ENCODE measurements at regions not wholly inside any gene's neighbourhood (a gene's known extent, or its start where the extent isn't known, plus 50 kb on each side); places are given as distances from the start of the nearest gene placed in this dataset.
"Not testable (repeated sequence)": the region's sequence is repeated elsewhere in the genome, so short reads cannot be mapped to it uniquely, and the experiment has no call there.

GRCh38 chr11:69916251-69916649 is 97.0 kb upstream of the FGF3 start:
- not testable (repeated sequence) for H3K4me3 ChIP-seq (ENCODE audit: low read depth, low read length)

DNA sequence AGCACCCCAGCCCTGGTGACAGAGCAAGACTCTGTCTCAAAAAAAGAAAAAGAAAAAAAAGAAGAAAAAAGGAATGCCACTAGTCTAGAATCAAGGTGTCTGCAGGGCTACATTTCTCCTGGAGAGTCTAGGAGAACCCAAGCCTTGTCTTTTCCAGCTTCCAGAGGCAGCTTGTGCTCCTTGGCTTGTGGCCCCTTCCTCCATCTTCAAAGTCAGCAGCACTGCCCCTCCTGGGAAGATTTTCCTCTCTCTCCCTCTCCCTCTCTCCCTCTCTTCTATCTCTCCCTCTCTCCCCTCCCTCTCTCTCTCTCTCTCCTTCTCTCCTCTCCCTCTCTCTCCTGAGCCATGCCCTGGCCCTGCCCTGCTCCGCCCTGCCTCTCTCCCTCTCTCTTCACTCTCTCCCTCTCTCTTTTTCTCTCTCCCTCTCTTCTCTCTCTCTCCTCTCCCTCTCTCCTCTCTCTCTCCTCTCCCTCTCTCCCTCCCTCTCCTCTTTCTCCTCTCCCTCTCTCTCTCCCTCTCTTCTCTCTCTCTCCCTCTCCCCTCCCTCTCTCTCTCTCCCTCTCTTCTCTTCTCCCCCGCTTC is 97.7 kb upstream of the FGF3 start:
- no peak overlapping the region for H3K4me3 ChIP-seq (ENCODE audit: low read depth, low read length)

DNA sequence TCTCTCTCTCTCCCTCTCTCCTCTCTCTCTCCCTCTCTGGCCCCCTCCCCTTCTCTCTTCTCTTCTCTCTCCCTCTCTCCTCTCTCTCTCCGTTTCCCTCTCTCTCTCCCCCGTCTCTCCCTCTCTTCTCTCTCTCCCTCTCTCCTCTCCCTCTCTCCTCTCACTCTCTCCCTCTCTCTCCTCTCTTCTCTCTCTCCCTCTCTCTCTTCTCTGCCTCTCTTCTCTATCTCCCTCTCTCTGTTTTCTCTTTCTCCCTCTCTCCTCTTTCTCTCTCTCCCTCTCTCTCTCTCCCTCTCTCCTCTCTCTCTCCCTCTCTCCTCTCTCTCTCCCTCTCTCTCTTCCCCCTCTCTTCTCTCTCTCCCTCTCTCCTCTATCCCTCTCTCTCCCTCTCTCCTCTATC is 98.3 kb upstream of the FGF3 start:
- H3K4me3 ChIP-seq (ENCODE audit: low read depth, low read length) = no peak overlapping the region

DNA sequence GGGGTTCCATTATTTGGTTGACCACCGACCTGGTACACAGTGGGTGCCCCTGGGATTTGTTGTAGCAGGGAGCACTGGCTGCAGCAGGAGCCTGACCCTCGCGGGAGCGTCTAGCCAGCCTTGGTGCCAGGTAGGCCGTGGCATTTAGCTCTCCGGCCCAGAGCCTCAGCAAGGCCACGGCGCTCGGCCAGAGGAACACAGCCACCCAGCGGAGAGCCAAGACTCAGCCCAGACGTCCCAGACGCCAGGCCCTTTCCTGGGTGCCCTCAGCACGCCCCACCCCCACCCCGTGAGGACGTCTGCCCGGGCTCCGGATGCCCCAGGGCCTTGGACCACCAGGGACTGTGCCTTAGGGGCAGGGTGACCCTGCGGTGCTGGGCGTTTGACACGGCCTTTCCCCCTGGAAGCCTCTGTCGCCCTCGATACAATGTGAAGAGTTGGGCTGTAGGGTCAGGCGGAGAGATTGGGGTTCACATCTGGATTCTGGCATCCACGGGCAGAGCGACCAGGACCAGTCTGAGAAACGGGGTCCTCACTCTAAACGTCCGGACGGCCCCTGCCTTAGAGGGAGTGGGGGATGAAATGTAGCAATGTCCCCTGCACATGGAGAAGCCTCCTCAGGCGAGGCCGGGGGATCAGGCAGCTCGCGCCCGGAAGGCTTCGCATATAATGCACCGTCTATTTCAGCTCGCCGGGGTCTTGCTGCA is 99.2 kb upstream of the FGF3 start:
- no peak overlapping the region for H3K4me3 ChIP-seq (ENCODE audit: low read depth, low read length)

DNA sequence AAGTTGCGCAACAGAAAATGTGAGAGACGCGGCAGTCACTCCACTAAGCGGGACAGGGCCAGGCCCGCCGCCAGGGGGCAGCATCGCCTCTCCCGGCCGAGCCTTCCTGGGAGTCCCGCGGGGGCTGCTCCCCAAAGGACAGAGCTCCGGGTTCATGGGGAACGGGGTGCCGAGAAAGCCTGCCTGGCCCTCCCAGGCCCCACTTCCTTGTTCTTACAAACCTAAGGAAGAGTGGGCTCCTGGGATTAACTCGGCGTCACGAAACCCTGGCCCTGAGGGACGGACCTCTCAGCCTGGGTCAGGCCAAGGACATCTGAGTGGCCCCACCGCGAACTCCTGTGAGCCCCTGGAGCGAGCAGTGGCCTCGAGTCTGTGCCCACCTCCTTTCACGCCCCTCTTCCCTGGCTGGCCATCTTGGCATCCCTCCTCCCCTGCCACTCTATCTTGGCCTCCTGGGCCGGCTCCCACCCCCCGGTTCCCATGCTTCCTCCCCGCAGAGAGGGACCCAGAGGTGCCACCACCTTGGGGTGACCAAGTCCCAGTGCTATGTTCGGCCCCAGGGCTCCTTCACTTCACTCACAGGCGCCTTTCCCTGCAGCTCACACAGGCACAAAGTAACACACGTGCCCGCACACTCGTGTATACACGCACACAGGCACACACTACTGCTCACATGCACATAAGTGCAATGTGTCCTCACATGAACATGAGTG is 99.9 kb upstream of the FGF3 start:
- H3K4me3 ChIP-seq (ENCODE audit: low read depth, low read length) = no peak overlapping the region

GRCh38 chr11:69919659-69920344 is 100.6 kb upstream of the FGF3 start:
- H3K4me3 ChIP-seq (ENCODE audit: low read depth, low read length) = no peak overlapping the region

DNA sequence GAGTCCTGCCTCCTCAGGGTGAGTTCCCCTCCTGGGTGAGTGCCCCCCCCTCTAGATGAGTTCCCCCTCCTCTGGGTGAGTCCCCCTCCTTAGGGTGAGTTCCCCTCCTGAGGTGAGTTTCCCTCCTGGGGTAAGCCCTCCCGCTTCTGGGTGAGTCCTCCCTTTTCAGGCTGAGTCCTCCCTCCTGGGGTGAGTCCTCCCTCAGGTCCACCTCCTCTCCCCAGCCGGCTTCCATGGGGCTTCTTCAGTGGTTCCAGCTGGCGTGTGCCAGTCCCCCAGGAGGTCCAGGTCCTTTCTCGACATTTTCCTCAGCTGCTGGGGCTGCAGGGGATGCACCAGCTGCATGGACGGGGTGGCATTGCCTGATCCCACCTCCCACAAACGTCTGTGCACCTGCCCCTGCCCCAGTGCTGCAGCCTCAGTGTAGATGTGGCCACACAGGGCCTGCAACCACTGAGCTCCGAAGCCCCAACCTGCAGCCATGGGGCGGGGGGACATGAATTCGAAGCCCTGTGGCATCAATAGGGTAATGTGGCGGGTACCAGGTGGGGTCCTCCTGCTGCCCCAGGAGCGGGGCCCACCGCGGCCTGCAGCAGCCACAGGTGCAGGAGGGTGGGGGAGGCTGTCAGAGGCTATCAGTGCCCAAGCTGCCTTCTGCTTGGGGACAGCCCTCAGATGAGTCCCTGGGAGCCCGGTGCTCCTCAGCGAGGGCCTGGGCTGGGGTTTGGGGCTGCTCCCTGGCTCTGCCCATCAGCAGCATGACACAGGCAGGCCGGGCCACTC is 101.3 kb upstream of the FGF3 start:
- no peak overlapping the region for H3K4me3 ChIP-seq (ENCODE audit: low read depth, low read length)

DNA sequence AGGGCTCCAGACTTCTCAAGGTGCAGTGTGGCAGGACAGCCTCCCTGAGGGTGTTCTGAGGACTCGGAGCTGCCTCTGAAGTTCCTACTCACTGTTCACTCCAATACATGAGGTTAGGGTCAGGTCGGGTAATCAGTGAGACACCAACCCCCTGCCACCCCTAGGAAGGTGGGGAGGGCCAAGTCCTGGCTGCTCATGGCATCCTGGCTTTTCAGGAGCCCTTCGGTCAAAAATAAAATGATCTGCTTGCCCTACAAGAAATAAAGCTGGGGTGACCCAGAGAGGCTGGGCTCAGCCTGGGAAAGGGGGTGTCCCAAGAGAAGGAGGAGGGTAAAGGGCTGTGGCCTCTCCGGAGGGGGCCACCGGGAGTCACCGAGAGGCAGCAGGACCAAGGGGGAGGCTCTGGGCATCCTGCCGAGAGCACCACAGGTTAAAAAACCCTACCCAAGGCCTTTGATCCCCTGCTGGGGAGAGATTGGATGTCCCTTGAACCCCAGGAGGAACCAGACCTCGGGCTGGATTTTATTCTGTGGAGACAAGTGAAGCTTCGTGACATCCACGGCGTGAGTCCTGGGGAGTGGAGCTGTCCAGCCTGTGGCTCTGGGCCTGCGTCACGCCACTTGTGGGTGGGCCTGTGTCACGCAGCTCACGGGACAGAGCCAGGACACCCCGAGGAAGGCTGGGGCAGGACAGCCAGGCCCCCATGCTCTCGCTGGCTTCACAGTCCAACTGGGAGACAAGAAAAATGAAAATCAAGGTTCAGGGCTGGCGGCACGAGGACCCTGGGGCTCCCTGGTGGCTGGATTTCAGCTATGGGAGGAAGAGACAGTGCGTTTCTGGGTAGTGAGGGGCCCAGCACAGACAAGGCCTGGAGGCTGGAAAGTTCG is 102.2 kb upstream of the FGF3 start:
- no peak overlapping the region for H3K4me3 ChIP-seq (ENCODE audit: low read depth, low read length)

GRCh38 chr11:69922015-69922595 is 102.9 kb upstream of the FGF3 start:
- H3K4me3 ChIP-seq (ENCODE audit: low read depth, low read length) = no peak overlapping the region

DNA sequence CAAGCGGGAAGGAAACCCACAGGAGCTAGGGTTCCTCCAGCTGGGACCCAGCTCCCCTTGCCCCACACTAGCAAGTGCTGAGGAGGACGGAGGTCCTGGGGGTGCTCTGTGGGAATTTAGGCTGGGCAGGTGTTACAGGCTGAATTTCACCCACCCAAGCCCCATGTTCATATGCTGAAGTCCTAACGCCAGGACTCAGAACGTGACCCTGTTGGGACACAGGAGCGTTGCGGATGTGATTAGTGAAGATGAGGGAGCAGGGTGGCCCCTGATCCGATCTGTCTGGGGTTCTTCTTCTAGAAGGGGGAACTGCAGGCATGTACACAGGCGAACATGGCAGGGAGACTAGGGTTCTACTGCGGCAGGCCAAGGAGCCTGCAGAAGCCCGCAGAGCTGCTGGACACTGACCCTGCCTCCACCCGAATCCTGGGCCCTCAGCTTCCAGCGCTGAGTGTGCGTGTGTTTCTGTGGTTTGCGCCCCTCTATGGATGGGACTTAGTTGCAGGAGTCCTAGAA is 103.4 kb upstream of the FGF3 start:
- H3K4me3 ChIP-seq (ENCODE audit: low read depth, low read length) = no peak overlapping the region

GRCh38 chr11:69923196-69923595 is 104.0 kb upstream of the FGF3 start:
- H3K4me3 ChIP-seq (ENCODE audit: low read depth, low read length) = no peak overlapping the region

GRCh38 chr11:69923641-69924307 is 104.6 kb upstream of the FGF3 start:
- no peak overlapping the region for H3K4me3 ChIP-seq (ENCODE audit: low read depth, low read length)

- H3K4me3 ChIP-seq (ENCODE audit: low read depth, low read length) = no peak overlapping the region
Observed at GRCh38 chr11:69924308-69925161, 105.3 kb upstream of the FGF3 start.

GRCh38 chr11:69925366-69926196 is 106.4 kb upstream of the FGF3 start:
- H3K4me3 ChIP-seq (ENCODE audit: low read depth, low read length) = no peak overlapping the region

- H3K4me3 ChIP-seq (ENCODE audit: low read depth, low read length) = no peak overlapping the region
Observed at GRCh38 chr11:69926376-69927050, 107.3 kb upstream of the FGF3 start.

DNA sequence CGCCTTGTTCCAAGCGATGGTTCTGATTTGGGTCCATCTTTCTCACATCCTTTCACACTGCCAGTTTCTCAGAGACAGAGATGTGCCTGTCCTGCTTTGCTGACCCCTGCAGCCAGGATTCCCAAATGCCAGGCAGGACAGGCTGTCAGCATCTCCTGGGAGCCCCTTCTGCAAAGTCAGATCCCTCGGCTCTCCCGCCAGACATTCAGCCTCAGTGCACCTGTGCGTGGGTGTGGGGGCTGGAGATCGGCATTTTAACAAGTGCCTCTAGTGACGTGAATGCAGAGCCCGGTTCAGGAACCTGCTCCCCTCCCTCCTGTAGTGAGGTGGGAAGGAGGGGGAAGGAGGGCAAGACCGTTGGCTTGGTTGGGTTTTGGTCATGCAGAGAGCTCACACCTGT is 108.9 kb upstream of the FGF3 start:
- H3K4me3 ChIP-seq (ENCODE audit: low read depth, low read length) = no peak overlapping the region

- H3K4me3 ChIP-seq (ENCODE audit: low read depth, low read length) = no peak overlapping the region
Observed at GRCh38 chr11:69928975-69929374, 109.8 kb upstream of the FGF3 start.

Data from iPS-11a (cell line).